ENCODE measurements at regions not wholly inside any gene's neighbourhood (a gene's known extent, or its start where the extent isn't known, plus 50 kb on each side); places are given as distances from the start of the nearest gene placed in this dataset.

DNA sequence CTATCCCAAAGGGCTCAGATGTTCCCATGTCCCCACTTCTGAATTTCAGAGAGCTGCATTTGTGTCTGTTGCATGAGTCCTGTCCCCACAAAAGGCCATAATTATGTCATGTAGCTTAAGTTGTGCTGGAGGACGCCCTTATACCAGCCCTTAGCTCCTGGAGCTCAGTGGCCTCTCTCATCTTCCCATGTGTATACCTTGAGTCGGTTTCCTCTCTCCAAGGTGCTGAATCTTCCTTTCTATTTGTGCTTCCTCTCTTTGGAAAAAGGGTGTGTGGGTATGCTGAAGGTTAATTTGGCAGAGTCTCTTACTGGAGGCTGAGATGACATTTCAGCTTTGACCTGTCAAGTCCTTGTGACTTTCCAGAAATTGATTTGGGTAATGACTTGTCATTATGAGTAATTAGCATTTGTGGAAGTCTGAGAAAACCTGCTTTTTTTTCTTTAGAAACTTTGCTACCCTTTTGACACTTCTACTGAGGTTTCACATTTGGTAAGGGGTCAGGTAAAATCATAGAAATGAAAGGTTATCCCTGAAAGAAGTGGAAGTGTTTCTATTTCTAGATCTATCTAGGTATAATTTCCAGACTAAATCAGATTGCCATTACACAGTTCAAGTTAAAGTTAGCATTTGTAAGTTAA, 185.4 kb downstream of the ABCC12 start (continued):
- TF ChIP-seq, protein P1, sequence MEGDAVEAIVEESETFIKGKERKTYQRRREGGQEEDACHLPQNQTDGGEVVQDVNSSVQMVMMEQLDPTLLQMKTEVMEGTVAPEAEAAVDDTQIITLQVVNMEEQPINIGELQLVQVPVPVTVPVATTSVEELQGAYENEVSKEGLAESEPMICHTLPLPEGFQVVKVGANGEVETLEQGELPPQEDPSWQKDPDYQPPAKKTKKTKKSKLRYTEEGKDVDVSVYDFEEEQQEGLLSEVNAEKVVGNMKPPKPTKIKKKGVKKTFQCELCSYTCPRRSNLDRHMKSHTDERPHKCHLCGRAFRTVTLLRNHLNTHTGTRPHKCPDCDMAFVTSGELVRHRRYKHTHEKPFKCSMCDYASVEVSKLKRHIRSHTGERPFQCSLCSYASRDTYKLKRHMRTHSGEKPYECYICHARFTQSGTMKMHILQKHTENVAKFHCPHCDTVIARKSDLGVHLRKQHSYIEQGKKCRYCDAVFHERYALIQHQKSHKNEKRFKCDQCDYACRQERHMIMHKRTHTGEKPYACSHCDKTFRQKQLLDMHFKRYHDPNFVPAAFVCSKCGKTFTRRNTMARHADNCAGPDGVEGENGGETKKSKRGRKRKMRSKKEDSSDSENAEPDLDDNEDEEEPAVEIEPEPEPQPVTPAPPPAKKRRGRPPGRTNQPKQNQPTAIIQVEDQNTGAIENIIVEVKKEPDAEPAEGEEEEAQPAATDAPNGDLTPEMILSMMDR (conservative IDR thresholded peaks at IDR 0.05; ENCODE audit: low read depth in 2 of 2), result no peak

- Mint-ChIP-seq H3K27me3 (ENCODE audit: insufficient read depth, low read depth, poor library complexity) (peaks cover 3% of the 10 kb centered on the region), H3K36me3 (ENCODE audit: low read depth) (no peaks in the 10 kb centered on the region), H3K4me1 (peaks cover 15% of the 10 kb centered on the region), H3K27ac (no peak overlapping the region), H3K4me3 (no peak overlapping the region), H3K9me3 (no peaks in the 10 kb centered on the region)
- H3K4me3 ChIP-seq, result no peak overlapping the region
- no peaks in the 10 kb centered on the region for H4K20me1 ChIP-seq (replicated peaks; ENCODE audit: insufficient read depth)
- no peak overlapping the region for H3K27ac ChIP-seq (ENCODE audit: low read depth)
- no peaks in the 10 kb centered on the region for H3F3A ChIP-seq (replicated peaks; ENCODE audit: low read depth)
- peaks cover 8% of the 10 kb centered on the region; the same call in 1 of the 2 replicates for H3K4me1 ChIP-seq (ENCODE audit: insufficient read depth)
- H3K36me3 ChIP-seq (ENCODE audit: insufficient read depth), result no peaks in the 10 kb centered on the region
- no peak overlapping the region for H3K4me2 ChIP-seq
- no peaks in the 10 kb centered on the region for H3K27me3 ChIP-seq (ENCODE audit: insufficient read depth)
- DNase-seq (ENCODE audit: low spot score), result no peak
- H2AFZ ChIP-seq, result no peak overlapping the region
- no peaks in the 10 kb centered on the region for H3K79me2 ChIP-seq (replicated peaks; ENCODE audit: insufficient read depth)
- no peak for ATAC-seq
- H3K9me2 ChIP-seq (ENCODE audit: insufficient read depth), result no peaks in the 10 kb centered on the region
- no peak for TF ChIP-seq EZH2phosphoT487 (IDR thresholded peaks at IDR 0.05; ENCODE audit: unreplicated experiment)
- no peak for TF ChIP-seq ETS1 (IDR thresholded peaks at IDR 0.05)
- no peak for TF ChIP-seq ZNF331 (CRISPR knock-in tag; IDR thresholded peaks at IDR 0.05; ENCODE audit: low read depth)
- TF ChIP-seq, protein P1 (conservative IDR thresholded peaks at IDR 0.05; ENCODE audit: low read depth in 2 of 2), result no peak
- TF ChIP-seq STAT1 (IDR thresholded peaks at IDR 0.05; ENCODE audit: unreplicated experiment), result no peak
- no peak for TF ChIP-seq CREB1 (CRISPR knock-in tag; IDR thresholded peaks at IDR 0.05; ENCODE audit: low read depth)
- no peak for TF ChIP-seq JUNB (IDR thresholded peaks at IDR 0.05; ENCODE audit: unreplicated experiment)
- TF ChIP-seq, protein P2, sequence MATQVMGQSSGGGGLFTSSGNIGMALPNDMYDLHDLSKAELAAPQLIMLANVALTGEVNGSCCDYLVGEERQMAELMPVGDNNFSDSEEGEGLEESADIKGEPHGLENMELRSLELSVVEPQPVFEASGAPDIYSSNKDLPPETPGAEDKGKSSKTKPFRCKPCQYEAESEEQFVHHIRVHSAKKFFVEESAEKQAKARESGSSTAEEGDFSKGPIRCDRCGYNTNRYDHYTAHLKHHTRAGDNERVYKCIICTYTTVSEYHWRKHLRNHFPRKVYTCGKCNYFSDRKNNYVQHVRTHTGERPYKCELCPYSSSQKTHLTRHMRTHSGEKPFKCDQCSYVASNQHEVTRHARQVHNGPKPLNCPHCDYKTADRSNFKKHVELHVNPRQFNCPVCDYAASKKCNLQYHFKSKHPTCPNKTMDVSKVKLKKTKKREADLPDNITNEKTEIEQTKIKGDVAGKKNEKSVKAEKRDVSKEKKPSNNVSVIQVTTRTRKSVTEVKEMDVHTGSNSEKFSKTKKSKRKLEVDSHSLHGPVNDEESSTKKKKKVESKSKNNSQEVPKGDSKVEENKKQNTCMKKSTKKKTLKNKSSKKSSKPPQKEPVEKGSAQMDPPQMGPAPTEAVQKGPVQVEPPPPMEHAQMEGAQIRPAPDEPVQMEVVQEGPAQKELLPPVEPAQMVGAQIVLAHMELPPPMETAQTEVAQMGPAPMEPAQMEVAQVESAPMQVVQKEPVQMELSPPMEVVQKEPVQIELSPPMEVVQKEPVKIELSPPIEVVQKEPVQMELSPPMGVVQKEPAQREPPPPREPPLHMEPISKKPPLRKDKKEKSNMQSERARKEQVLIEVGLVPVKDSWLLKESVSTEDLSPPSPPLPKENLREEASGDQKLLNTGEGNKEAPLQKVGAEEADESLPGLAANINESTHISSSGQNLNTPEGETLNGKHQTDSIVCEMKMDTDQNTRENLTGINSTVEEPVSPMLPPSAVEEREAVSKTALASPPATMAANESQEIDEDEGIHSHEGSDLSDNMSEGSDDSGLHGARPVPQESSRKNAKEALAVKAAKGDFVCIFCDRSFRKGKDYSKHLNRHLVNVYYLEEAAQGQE (IDR thresholded peaks at IDR 0.05; ENCODE audit: unreplicated experiment), result no peak
- TF ChIP-seq, protein P3, sequence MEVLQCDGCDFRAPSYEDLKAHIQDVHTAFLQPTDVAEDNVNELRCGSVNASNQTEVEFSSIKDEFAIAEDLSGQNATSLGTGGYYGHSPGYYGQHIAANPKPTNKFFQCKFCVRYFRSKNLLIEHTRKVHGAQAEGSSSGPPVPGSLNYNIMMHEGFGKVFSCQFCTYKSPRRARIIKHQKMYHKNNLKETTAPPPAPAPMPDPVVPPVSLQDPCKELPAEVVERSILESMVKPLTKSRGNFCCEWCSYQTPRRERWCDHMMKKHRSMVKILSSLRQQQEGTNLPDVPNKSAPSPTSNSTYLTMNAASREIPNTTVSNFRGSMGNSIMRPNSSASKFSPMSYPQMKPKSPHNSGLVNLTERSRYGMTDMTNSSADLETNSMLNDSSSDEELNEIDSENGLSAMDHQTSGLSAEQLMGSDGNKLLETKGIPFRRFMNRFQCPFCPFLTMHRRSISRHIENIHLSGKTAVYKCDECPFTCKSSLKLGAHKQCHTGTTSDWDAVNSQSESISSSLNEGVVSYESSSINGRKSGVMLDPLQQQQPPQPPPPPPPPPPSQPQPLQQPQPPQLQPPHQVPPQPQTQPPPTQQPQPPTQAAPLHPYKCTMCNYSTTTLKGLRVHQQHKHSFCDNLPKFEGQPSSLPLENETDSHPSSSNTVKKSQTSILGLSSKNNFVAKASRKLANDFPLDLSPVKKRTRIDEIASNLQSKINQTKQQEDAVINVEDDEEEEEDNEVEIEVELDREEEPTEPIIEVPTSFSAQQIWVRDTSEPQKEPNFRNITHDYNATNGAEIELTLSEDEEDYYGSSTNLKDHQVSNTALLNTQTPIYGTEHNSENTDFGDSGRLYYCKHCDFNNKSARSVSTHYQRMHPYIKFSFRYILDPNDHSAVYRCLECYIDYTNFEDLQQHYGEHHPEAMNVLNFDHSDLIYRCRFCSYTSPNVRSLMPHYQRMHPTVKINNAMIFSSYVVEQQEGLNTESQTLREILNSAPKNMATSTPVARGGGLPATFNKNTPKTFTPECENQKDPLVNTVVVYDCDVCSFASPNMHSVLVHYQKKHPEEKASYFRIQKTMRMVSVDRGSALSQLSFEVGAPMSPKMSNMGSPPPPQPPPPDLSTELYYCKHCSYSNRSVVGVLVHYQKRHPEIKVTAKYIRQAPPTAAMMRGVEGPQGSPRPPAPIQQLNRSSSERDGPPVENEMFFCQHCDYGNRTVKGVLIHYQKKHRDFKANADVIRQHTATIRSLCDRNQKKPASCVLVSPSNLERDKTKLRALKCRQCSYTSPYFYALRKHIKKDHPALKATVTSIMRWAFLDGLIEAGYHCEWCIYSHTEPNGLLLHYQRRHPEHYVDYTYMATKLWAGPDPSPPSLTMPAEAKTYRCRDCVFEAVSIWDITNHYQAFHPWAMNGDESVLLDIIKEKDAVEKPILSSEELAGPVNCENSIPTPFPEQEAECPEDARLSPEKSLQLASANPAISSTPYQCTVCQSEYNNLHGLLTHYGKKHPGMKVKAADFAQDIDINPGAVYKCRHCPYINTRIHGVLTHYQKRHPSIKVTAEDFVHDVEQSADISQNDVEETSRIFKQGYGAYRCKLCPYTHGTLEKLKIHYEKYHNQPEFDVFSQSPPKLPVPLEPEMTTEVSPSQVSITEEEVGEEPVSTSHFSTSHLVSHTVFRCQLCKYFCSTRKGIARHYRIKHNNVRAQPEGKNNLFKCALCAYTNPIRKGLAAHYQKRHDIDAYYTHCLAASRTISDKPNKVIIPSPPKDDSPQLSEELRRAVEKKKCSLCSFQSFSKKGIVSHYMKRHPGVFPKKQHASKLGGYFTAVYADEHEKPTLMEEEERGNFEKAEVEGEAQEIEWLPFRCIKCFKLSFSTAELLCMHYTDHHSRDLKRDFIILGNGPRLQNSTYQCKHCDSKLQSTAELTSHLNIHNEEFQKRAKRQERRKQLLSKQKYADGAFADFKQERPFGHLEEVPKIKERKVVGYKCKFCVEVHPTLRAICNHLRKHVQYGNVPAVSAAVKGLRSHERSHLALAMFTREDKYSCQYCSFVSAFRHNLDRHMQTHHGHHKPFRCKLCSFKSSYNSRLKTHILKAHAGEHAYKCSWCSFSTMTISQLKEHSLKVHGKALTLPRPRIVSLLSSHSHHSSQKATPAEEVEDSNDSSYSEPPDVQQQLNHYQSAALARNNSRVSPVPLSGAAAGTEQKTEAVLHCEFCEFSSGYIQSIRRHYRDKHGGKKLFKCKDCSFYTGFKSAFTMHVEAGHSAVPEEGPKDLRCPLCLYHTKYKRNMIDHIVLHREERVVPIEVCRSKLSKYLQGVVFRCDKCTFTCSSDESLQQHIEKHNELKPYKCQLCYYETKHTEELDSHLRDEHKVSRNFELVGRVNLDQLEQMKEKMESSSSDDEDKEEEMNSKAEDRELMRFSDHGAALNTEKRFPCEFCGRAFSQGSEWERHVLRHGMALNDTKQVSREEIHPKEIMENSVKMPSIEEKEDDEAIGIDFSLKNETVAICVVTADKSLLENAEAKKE (CRISPR knock-in tag; IDR thresholded peaks at IDR 0.05), result no peak
Observed at GRCh38 chr16:47967374-47967773, 188.4 kb downstream of the ABCC12 start.
